ENCODE measurements at regions not wholly inside any gene's neighbourhood (a gene's known extent, or its start where the extent isn't known, plus 50 kb on each side); places are given as distances from the start of the nearest gene placed in this dataset.

GRCh38 chr20:12786276-12786675, 222.5 kb upstream of the SPTLC3 start:
- Histone ChIP-seq H3K79me1 (ENCODE audit: low read depth, low read length) (no peaks in the 10 kb centered on the region), H3K36me3 (ENCODE audit: control insufficient read depth in 2 of 4, insufficient read depth in 4 of 4, low read length in 3 of 4) (no peaks in the 10 kb centered on the region), H3K27me3 (replicated peaks in 1 of 4; ENCODE audit: control insufficient read depth in 3 of 4, extremely low read depth in 1 of 4, insufficient read depth in 3 of 4, low read length in 3 of 4) (no peaks in the 10 kb centered on the region), H3K4ac (replicated peaks; ENCODE audit: insufficient read length, low read depth, low read length) (no peak overlapping the region), H4K5ac (ENCODE audit: insufficient read length, low read depth, low read length) (no peak overlapping the region), H3K4me1 (replicated peaks in 1 of 4; ENCODE audit: control insufficient read depth in 3 of 4, insufficient read depth in 4 of 4, low read length in 3 of 4) (no peaks in the 10 kb centered on the region; a peak in 1 of 7 replicates), H3K14ac (ENCODE audit: insufficient read length) (no peak overlapping the region), H2BK20ac (ENCODE audit: low read length) (no peak overlapping the region), H4K8ac (ENCODE audit: extremely low read depth, insufficient read depth, low read length) (no peak overlapping the region), H2BK12ac (ENCODE audit: low read depth, low read length) (no peak overlapping the region), H3K23me2 (ENCODE audit: low read depth, low read length) (no peaks in the 10 kb centered on the region), H3K79me2 (ENCODE audit: control insufficient read depth in 1 of 2, insufficient read depth in 2 of 2, low read length in 2 of 2) (no peaks in the 10 kb centered on the region), H2AFZ (ENCODE audit: low read length) (no peak overlapping the region), H2BK5ac (ENCODE audit: low read depth, low read length) (no peak overlapping the region), H3K18ac (ENCODE audit: extremely low read depth, low read length) (no peak overlapping the region), H3K27ac (ENCODE audit: low read depth, low read length) (no peak overlapping the region), H3K4me3 (ENCODE audit: extremely low read depth in 1 of 4, insufficient read depth in 2 of 4, low read depth in 3 of 4, low read length in 4 of 4) (no peak overlapping the region), H3K4me2 (ENCODE audit: insufficient read depth in 1 of 2, low read depth in 2 of 2, low read length in 2 of 2) (no peak overlapping the region), H4K20me1 (replicated peaks in 1 of 2; ENCODE audit: control insufficient read depth in 1 of 2, insufficient read depth in 2 of 2, low read length in 2 of 2) (no peaks in the 10 kb centered on the region), H2AK5ac (ENCODE audit: low read depth, low read length) (no peak overlapping the region), H3K56ac (replicated peaks; ENCODE audit: insufficient read length, low read depth, low read length) (no peak overlapping the region), H3K9ac (replicated peaks in 1 of 4; ENCODE audit: extremely low read depth in 1 of 4, low read depth in 3 of 4, low read length in 3 of 4) (no peak overlapping the region), H2BK120ac (replicated peaks; ENCODE audit: low read depth, low read length) (no peak overlapping the region), H3K9me3 (ENCODE audit: insufficient read depth in 2 of 2, low read depth in 1 of 2, low read length in 1 of 2) (no peaks in the 10 kb centered on the region), H4K91ac (replicated peaks; ENCODE audit: insufficient read length, low read length) (no peak overlapping the region), H3K23ac (ENCODE audit: insufficient read length) (no peak overlapping the region), H2BK15ac (ENCODE audit: low read length) (no peak overlapping the region)
- ChIA-PET POLR2A (ENCODE audit: partially characterized antibody) (no interaction called here), CTCF (ENCODE audit: partially characterized antibody) (interaction anchor here (0.7 kb wide), 1 partner anchor 584 kb away, joined by 3 read pairs; no protein-coding TSS in a partner anchor)
- DNase-seq (ENCODE audit: low read depth in 1 of 2, low spot score in 2 of 2) (no peak), FAIRE-seq (no peak)
- no peak for TF ChIP-seq ATF3 (IDR thresholded peaks at IDR 0.05; ENCODE audit: insufficient read depth, low read depth, low read length)
- TF ChIP-seq RAD21 (IDR thresholded peaks at IDR 0.05 in 1 of 2, conservative IDR thresholded peaks at IDR 0.05 in 1 of 2; ENCODE audit: low read depth in 2 of 2, low read length in 2 of 2), result no peak
- TF ChIP-seq CHD1 (IDR thresholded peaks at IDR 0.05; ENCODE audit: low read depth, low read length), result no peak
- no peak for TF ChIP-seq TAF1 (IDR thresholded peaks at IDR 0.05; ENCODE audit: low read depth, low read length)
- 90% methylated on average over 5 of the region's 5 CpGs; no CpG with 5 or more reads in 1 of the 2 experiments for WGBS, 2 experiments (ENCODE audit: extremely low coverage in 1 of 2, insufficient coverage in 1 of 2, insufficient read length in 1 of 2, insufficient replicate concordance in 2 of 2, low coverage in 1 of 2, low lambda C conversion rate in 2 of 2, missing lambda C conversion rate in 1 of 2)

Data from H1 (cell line).